Neuronal stem cell (in vitro differentiated cells): ENCODE measurements at regions not wholly inside any gene's neighbourhood (a gene's known extent, or its start where the extent isn't known, plus 50 kb on each side); places are given as distances from the start of the nearest gene placed in this dataset.
"Not testable (repeated sequence)": the region's sequence is repeated elsewhere in the genome, so short reads cannot be mapped to it uniquely, and the experiment has no call there.

Experiments
- DNase-seq: peaks from one replicate; pipeline ENCODE4 v3.0.0-alpha.2; 2013; ENCODE audit warnings: low spot score
- H2AFZ ChIP-seq: one replicate; pipeline ENCODE4 v1.6.1; 2013; ENCODE audit warnings: mild to moderate bottlenecking, low read length, inconsistent platforms
- H2AK5ac ChIP-seq: 2 replicates; pipeline ENCODE4 v1.6.1; 2013; ENCODE audit warnings: low read depth, mild to moderate bottlenecking, inconsistent platforms, low read length, moderate library complexity, mixed read lengths
- H2BK120ac ChIP-seq: 2 replicates; pipeline ENCODE4 v1.6.1; 2013; ENCODE audit warnings: low read depth, mild to moderate bottlenecking, inconsistent platforms, low read length, moderate library complexity, mixed read lengths
- H2BK12ac ChIP-seq: one replicate; pipeline ENCODE4 v1.6.1; 2013; ENCODE audit warnings: low read length, inconsistent platforms
- H2BK15ac ChIP-seq: 2 replicates; pipeline ENCODE4 v1.6.1; 2013; ENCODE audit warnings: mild to moderate bottlenecking, low read length, inconsistent platforms, mixed read lengths
- H2BK5ac ChIP-seq: one replicate; pipeline ENCODE4 v1.6.1; 2013; ENCODE audit warnings: inconsistent platforms, mild to moderate bottlenecking, low read length, moderate library complexity
- H3K14ac ChIP-seq: one replicate; pipeline ENCODE4 v1.6.1; 2013; ENCODE audit warnings: low read length, inconsistent platforms
- H3K18ac ChIP-seq: 2 replicates; pipeline ENCODE4 v1.6.1; 2013; ENCODE audit warnings: low read length, inconsistent platforms
- H3K23ac ChIP-seq: 2 replicates; pipeline ENCODE4 v1.6.1; 2013; ENCODE audit warnings: low read depth, mild to moderate bottlenecking, mixed read lengths, low read length, inconsistent platforms; ENCODE audit not compliant: poor library complexity
- H3K27ac ChIP-seq: replicated peaks from 3 replicates; pipeline ENCODE4 v1.5.1; 2013; ENCODE audit warnings: low read length, inconsistent platforms
- H3K27me3 ChIP-seq, 3 experiments: 2 replicates each; pipeline ENCODE4 v1.6.1; 2013; ENCODE audit warnings: low read length in 3 of 3, mild to moderate bottlenecking in 2 of 3, inconsistent platforms in 1 of 3, low read depth in 1 of 3, mixed read lengths in 1 of 3, moderate library complexity in 1 of 3; ENCODE audit not compliant: control insufficient read depth in 3 of 3, insufficient read depth in 3 of 3
- H3K36me3 ChIP-seq, 2 donors: replicated peaks in 1 of 2; 2 replicates each; pipeline ENCODE4 v1.6.1; 2013; ENCODE audit warnings: low read length in 2 of 2; ENCODE audit not compliant: control insufficient read depth in 2 of 2, insufficient read depth in 2 of 2
- H3K4ac ChIP-seq: 2 replicates; pipeline ENCODE4 v1.6.1; 2013; ENCODE audit warnings: inconsistent platforms, mild to moderate bottlenecking, low read length, moderate library complexity
- H3K4me1 ChIP-seq, 2 donors: 1 replicate in 1 of 2; 2 replicates in 1 of 2; pipeline ENCODE4 v1.6.1; 2013; ENCODE audit warnings: low read length in 2 of 2, low read depth in 1 of 2; ENCODE audit not compliant: control insufficient read depth in 2 of 2, insufficient read depth in 1 of 2
- H3K4me2 ChIP-seq: one replicate; pipeline ENCODE4 v1.6.1; 2013; ENCODE audit warnings: mild to moderate bottlenecking, low read length, inconsistent platforms; ENCODE audit not compliant: insufficient read depth, poor library complexity, severe bottlenecking
- H3K4me3 ChIP-seq, 2 donors: 2 replicates each; pipeline ENCODE4 v1.5.1; 2013; ENCODE audit warnings: low read length in 2 of 2, mild to moderate bottlenecking in 2 of 2, inconsistent platforms in 1 of 2, moderate library complexity in 1 of 2
- H3K79me1 ChIP-seq: one replicate; pipeline ENCODE4 v1.6.1; 2013; ENCODE audit warnings: low read depth, mild to moderate bottlenecking, inconsistent platforms, low read length, moderate library complexity
- H3K9ac ChIP-seq: one replicate; pipeline ENCODE4 v1.6.1; 2013; ENCODE audit warnings: mild to moderate bottlenecking, low read depth, low read length, inconsistent platforms; ENCODE audit not compliant: poor library complexity
- H3K9me3 ChIP-seq, 2 donors: replicated peaks in 1 of 2; 2 replicates each; pipeline versions ENCODE3 to v1.6.1; 2013; ENCODE audit warnings: low read length in 2 of 2, mild to moderate bottlenecking in 2 of 2, inconsistent platforms in 1 of 2, low read depth in 1 of 2, mixed read lengths in 1 of 2, moderate library complexity in 1 of 2; ENCODE audit not compliant: control insufficient read depth in 2 of 2, insufficient read depth in 1 of 2
- H4K8ac ChIP-seq: one replicate; pipeline ENCODE4 v1.6.1; 2013; ENCODE audit warnings: low read depth, mild to moderate bottlenecking, inconsistent platforms, low read length, moderate library complexity
- H4K91ac ChIP-seq: one replicate; pipeline ENCODE4 v1.6.1; 2013; ENCODE audit warnings: low read length, low read depth, mild to moderate bottlenecking, inconsistent platforms; ENCODE audit not compliant: poor library complexity
- WGBS, 2 donors: extraction: QIAGEN DNeasy Blood & Tissue Kit; methylation state at CpG; one replicate each; pipeline ENCODE4 v1.1.7; 2013; ENCODE audit warnings: missing lambda C conversion rate in 2 of 2, mixed read lengths in 1 of 2; ENCODE audit not compliant: insufficient read length in 2 of 2, insufficient replicate concordance in 1 of 2; ENCODE audit errors: extremely low coverage in 2 of 2; 5-methylcytosine and 5-hydroxymethylcytosine counted together

- not testable (repeated sequence) for H2BK15ac ChIP-seq, H3K4ac ChIP-seq, H3K9me3 ChIP-seq, H3K4me1 ChIP-seq, H3K18ac ChIP-seq, H3K27me3 ChIP-seq, H3K79me1 ChIP-seq, H2AK5ac ChIP-seq, H4K91ac ChIP-seq, H4K8ac ChIP-seq, DNase-seq, H2BK120ac ChIP-seq, H3K9ac ChIP-seq, H3K23ac ChIP-seq, H3K36me3 ChIP-seq, H2AFZ ChIP-seq, H3K14ac ChIP-seq, H3K27ac ChIP-seq, H2BK12ac ChIP-seq, H3K4me2 ChIP-seq, H2BK5ac ChIP-seq, H3K4me3 ChIP-seq
- no CpG with 5 or more reads among the region's 7 CpGs for WGBS, 2 donors
These were observed 56.0 kb upstream of the XPO1 start for GRCh38 chr2:61594201-61594600.

GRCh38 chr2:61593648-61594047, 55.5 kb upstream of the XPO1 start:
- H3K4me3 ChIP-seq, DNase-seq, H2AK5ac ChIP-seq, H3K4ac ChIP-seq, H3K27ac ChIP-seq, H2AFZ ChIP-seq, H3K9ac ChIP-seq, H3K36me3 ChIP-seq, H3K14ac ChIP-seq, H2BK120ac ChIP-seq, H4K91ac ChIP-seq, H3K4me2 ChIP-seq, H2BK12ac ChIP-seq, H3K79me1 ChIP-seq, H4K8ac ChIP-seq, H2BK5ac ChIP-seq, H3K9me3 ChIP-seq, H3K27me3 ChIP-seq, H3K18ac ChIP-seq, H3K4me1 ChIP-seq, H2BK15ac ChIP-seq, H3K23ac ChIP-seq: not testable (repeated sequence)
- WGBS, 2 donors = no CpG with 5 or more reads among the region's 3 CpGs

- WGBS, 2 donors = no CpG with 5 or more reads among the region's 2 CpGs
- no peak overlapping the region for H4K8ac ChIP-seq
- H3K9me3 ChIP-seq = no peaks in the 10 kb centered on the region
- no peak overlapping the region for H3K4me2 ChIP-seq
- no peak overlapping the region for H3K9ac ChIP-seq
- H3K14ac ChIP-seq = no peak overlapping the region
- H4K91ac ChIP-seq = no peak overlapping the region
- no peak overlapping the region for H2BK12ac ChIP-seq
- no peak overlapping the region for H3K18ac ChIP-seq
- H3K4me1 ChIP-seq = peaks cover 0 to 3% of the 10 kb centered on the region in 2 donors
- no peak overlapping the region for H2BK15ac ChIP-seq
- no peaks in the 10 kb centered on the region for H3K79me1 ChIP-seq
- no peak for DNase-seq
- no peak overlapping the region for H3K23ac ChIP-seq
- H2AK5ac ChIP-seq = no peak overlapping the region
- H3K36me3 ChIP-seq = no peaks in the 10 kb centered on the region
- no peak overlapping the region for H3K4me3 ChIP-seq
- H3K4ac ChIP-seq = no peak overlapping the region
- H3K27me3 ChIP-seq = no peaks in the 10 kb centered on the region
- no peak overlapping the region for H2AFZ ChIP-seq
- no peak overlapping the region for H2BK120ac ChIP-seq
- no peak overlapping the region for H2BK5ac ChIP-seq
- no peak overlapping the region for H3K27ac ChIP-seq
These were observed 52.1 kb upstream of the XPO1 start for GRCh38 chr2:61590214-61590613.

- no CpG with 5 or more reads among the region's 2 CpGs for WGBS, 2 donors
- no peak overlapping the region for H3K23ac ChIP-seq
- no peak overlapping the region for H4K91ac ChIP-seq
- H4K8ac ChIP-seq = no peak overlapping the region
- no peaks in the 10 kb centered on the region for H3K36me3 ChIP-seq
- H3K14ac ChIP-seq = no peak overlapping the region
- no peak overlapping the region for H2BK15ac ChIP-seq
- H2BK5ac ChIP-seq = no peak overlapping the region
- H3K9me3 ChIP-seq = no peaks in the 10 kb centered on the region
- no peak overlapping the region for H3K27ac ChIP-seq
- H3K18ac ChIP-seq = no peak overlapping the region
- no peak overlapping the region for H3K9ac ChIP-seq
- no peak overlapping the region for H3K4me2 ChIP-seq
- no peaks in the 10 kb centered on the region for H3K79me1 ChIP-seq
- H3K4me1 ChIP-seq = peaks cover 0 to 3% of the 10 kb centered on the region in 2 donors
- H3K4me3 ChIP-seq = no peak overlapping the region
- no peak overlapping the region for H2AFZ ChIP-seq
- no peak overlapping the region for H2BK120ac ChIP-seq
- no peak overlapping the region for H2AK5ac ChIP-seq
- no peaks in the 10 kb centered on the region for H3K27me3 ChIP-seq
- no peak for DNase-seq
- no peak overlapping the region for H2BK12ac ChIP-seq
- no peak overlapping the region for H3K4ac ChIP-seq
These were observed 50.4 kb upstream of the XPO1 start for GRCh38 chr2:61588566-61588965.
